Esophagus muscularis mucosa (tissue), 4 donors: ENCODE measurements at regions not wholly inside any gene's neighbourhood (a gene's known extent, or its start where the extent isn't known, plus 50 kb on each side); places are given as distances from the start of the nearest gene placed in this dataset.

ENCODE experiments used
- DNase-seq: peaks from one replicate; pipeline ENCODE4 v3.0.0-alpha.2; 2017; ENCODE audit errors: extremely low spot score
- H3K27ac ChIP-seq, 4 donors: fragments of 200-600 bp; sonication (generic); replicated peaks in 1 of 4; 1 replicate in 3 of 4; 2 replicates in 1 of 4; pipeline ENCODE4 v1.5.1; 2016 to 2019; ENCODE audit warnings: mild to moderate bottlenecking in 1 of 4
- H3K27me3 ChIP-seq, 4 donors: fragments of 200-600 bp; sonication (generic); one replicate each; pipeline versions ENCODE4 v1.5.1 to v1.6.0; 2016 to 2019
- H3K36me3 ChIP-seq, 4 donors: fragments of 200-600 bp; sonication (generic); one replicate each; pipeline ENCODE4 v1.5.1; 2016 to 2019
- H3K4me1 ChIP-seq, 4 donors: fragments of 200-600 bp; sonication (generic); one replicate each; pipeline ENCODE4 v1.5.1; 2016 to 2019
- H3K4me3 ChIP-seq, 4 donors: fragments of 200-600 bp; sonication (generic); 1 replicate in 2 of 4; 2 replicates in 2 of 4; pipeline ENCODE4 v1.5.1; 2016 to 2019; ENCODE audit warnings: mild to moderate bottlenecking in 4 of 4, moderate library complexity in 1 of 4
- H3K9me3 ChIP-seq, 4 donors: fragments of 200-600 bp; sonication (generic); 1 replicate in 3 of 4; 2 replicates in 1 of 4; pipeline ENCODE4 v1.5.1; 2016 to 2019
- EP300 ChIP-seq: sonication (generic); formaldehyde crosslinking; IDR thresholded peaks from one replicate; pipeline ENCODE4 v1.6.1; 2017; ENCODE audit warnings: antibody characterized with exemption
- POLR2A ChIP-seq: fragments of 450-650 bp; IDR thresholded peaks from one replicate; pipeline ENCODE4 v1.6.1; 2017; ENCODE audit warnings: antibody characterized with exemption, moderate library complexity, mild to moderate bottlenecking, low read depth
- POLR2AphosphoS5 ChIP-seq, 2 donors: sonication (generic); formaldehyde crosslinking; IDR thresholded peaks; one replicate each; pipeline ENCODE4 v1.6.1; 2017; ENCODE audit warnings: antibody characterized with exemption in 2 of 2
- WGBS: methylation state at CpG from one replicate; pipeline ENCODE4 v1.1.5; 2018; 5-methylcytosine and 5-hydroxymethylcytosine counted together
- intact Hi-C: fragments of 100-400 bp; cut with DNase I; formaldehyde crosslinking; loops from one replicate; pipeline ENCODE4 v1.15.1; 2023
- small RNA-seq, 3 donors: library from RNA; depleted of rRNA; stranded (forward); fragments of <200 nt; gene quantifications; one replicate each; pipeline ENCODE3, GENCODE V24; 2016
- TF ChIP-seq, protein P1 (sequence below), 3 experiments: fragments of 200-600 bp in 2 of 3; fragments of 450-650 bp in 1 of 3; sonication (generic) in 2 of 3; IDR thresholded peaks; one replicate each; pipeline ENCODE4 v1.5.1; 2017 to 2019; ENCODE audit warnings: antibody characterized with exemption in 3 of 3, mild to moderate bottlenecking in 2 of 3, moderate library complexity in 1 of 3

DNA sequence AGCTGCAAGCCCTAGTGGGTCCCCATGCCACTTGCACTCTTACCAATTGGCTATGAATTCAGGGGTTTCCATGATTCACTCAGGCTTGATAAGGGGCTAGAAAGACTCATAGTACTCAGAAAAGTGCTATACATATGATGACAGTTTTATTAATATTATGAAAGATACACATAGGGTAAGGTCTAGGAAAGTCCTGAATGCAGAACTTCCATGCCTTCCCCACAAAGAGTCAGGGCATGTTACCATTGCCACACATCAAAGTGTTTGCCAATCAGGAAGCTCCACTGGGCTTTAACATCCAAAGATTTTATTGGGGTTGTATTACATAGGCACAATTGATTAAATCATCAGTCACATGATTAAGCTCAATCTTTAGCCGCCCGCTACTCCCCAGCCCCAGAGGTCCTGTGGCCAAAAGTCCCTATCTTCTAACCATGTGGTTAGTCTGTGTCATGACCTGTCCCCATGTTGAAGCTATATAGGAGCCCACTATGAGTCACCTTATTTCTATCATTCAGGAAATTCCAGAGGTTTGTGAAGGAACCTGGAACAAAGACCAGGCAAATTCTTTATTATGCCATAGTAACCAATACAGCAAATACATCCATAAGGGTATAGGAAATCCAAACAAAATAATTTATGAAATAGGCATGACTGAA is 635.6 kb downstream of the STPG2 start:
- Histone ChIP-seq H3K9me3 (no peaks in the 10 kb centered on the region), H3K36me3 (no peaks in the 10 kb centered on the region), H3K4me1 (no peaks in the 10 kb centered on the region), H3K4me3 (no peak overlapping the region), H3K27ac (no peak overlapping the region), H3K27me3 (no peaks in the 10 kb centered on the region)
- WGBS: 95% methylated on average over 2 of the region's 2 CpGs
- TF ChIP-seq EP300: no peak
- TF ChIP-seq, protein P1, sequence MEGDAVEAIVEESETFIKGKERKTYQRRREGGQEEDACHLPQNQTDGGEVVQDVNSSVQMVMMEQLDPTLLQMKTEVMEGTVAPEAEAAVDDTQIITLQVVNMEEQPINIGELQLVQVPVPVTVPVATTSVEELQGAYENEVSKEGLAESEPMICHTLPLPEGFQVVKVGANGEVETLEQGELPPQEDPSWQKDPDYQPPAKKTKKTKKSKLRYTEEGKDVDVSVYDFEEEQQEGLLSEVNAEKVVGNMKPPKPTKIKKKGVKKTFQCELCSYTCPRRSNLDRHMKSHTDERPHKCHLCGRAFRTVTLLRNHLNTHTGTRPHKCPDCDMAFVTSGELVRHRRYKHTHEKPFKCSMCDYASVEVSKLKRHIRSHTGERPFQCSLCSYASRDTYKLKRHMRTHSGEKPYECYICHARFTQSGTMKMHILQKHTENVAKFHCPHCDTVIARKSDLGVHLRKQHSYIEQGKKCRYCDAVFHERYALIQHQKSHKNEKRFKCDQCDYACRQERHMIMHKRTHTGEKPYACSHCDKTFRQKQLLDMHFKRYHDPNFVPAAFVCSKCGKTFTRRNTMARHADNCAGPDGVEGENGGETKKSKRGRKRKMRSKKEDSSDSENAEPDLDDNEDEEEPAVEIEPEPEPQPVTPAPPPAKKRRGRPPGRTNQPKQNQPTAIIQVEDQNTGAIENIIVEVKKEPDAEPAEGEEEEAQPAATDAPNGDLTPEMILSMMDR (IDR thresholded peaks at IDR 0.05): no peak
- TF ChIP-seq POLR2A: no peak
- TF ChIP-seq POLR2AphosphoS5 (IDR thresholded peaks at IDR 0.05): no peak
- intact Hi-C loops: no loop called here
- DNase-seq: no peak

Small RNA genes lying in the stretch of these regions (small RNA-seq; reads per million reads assigned to genes)
- gene COX7A2P2: 0 reads per million in 3 donors
- gene RNU6-34P: 0 reads per million in 3 donors
